ENCODE measurements at regions not wholly inside any gene's neighbourhood (a gene's known extent, or its start where the extent isn't known, plus 50 kb on each side); places are given as distances from the start of the nearest gene placed in this dataset.
A peak's percentile ranks its signal among the peaks of the same experiment; 100 is the strongest.

GRCh38 chr18:29184654-29185053 is 1007.7 kb upstream of the CDH2 start:
- no peak for TF ChIP-seq CTCF (IDR thresholded peaks at IDR 0.05; ENCODE audit: control insufficient read depth, insufficient read depth, low read depth, low read length, missing control alignments)
- no peak for DNase-seq (ENCODE audit: low read depth)
- no peak overlapping the region for H3K4me3 ChIP-seq (ENCODE audit: control insufficient read depth, low read depth, low read length)

- TF ChIP-seq CTCF (IDR thresholded peaks at IDR 0.05; ENCODE audit: control insufficient read depth, insufficient read depth, low read depth, low read length, missing control alignments), result no peak
- no peak overlapping the region for H3K4me3 ChIP-seq (ENCODE audit: control insufficient read depth, low read depth, low read length)
- peak; percentile 91 for DNase-seq (ENCODE audit: low read depth)
Measured at GRCh38 chr18:29181151-29181901, 1004.4 kb upstream of the CDH2 start.

- H3K4me3 ChIP-seq (ENCODE audit: control insufficient read depth, low read depth, low read length), result no peak overlapping the region
- TF ChIP-seq CTCF (IDR thresholded peaks at IDR 0.05; ENCODE audit: control insufficient read depth, insufficient read depth, low read depth, low read length, missing control alignments), result no peak
- no peak for DNase-seq (ENCODE audit: low read depth)
Measured at GRCh38 chr18:29176681-29177080, 999.8 kb upstream of the CDH2 start.

- TF ChIP-seq CTCF (IDR thresholded peaks at IDR 0.05; ENCODE audit: control insufficient read depth, insufficient read depth, low read depth, low read length, missing control alignments), result no peak
Measured at GRCh38 chr18:29174891-29175290, 998.0 kb upstream of the CDH2 start.

GRCh38 chr18:29172756-29173067 is 995.8 kb upstream of the CDH2 start:
- DNase-seq (ENCODE audit: low read depth), result no peak
- no peak overlapping the region for H3K4me3 ChIP-seq (ENCODE audit: control insufficient read depth, low read depth, low read length)
- no peak for TF ChIP-seq CTCF (IDR thresholded peaks at IDR 0.05; ENCODE audit: control insufficient read depth, insufficient read depth, low read depth, low read length, missing control alignments)

More at GRCh38 chr18:29174891-29175290, 998.0 kb upstream of the CDH2 start:
- no peak for DNase-seq (ENCODE audit: low read depth)
- no peak overlapping the region for H3K4me3 ChIP-seq (ENCODE audit: control insufficient read depth, low read depth, low read length)

GRCh38 chr18:29171892-29172755 is 995.2 kb upstream of the CDH2 start:
- H3K4me3 ChIP-seq (ENCODE audit: control insufficient read depth, low read depth, low read length), result no peak overlapping the region
- no peak for DNase-seq (ENCODE audit: low read depth)
- no peak for TF ChIP-seq CTCF (IDR thresholded peaks at IDR 0.05; ENCODE audit: control insufficient read depth, insufficient read depth, low read depth, low read length, missing control alignments)
